PC-9 (cell line): ENCODE measurements at regions not wholly inside any gene's neighbourhood (a gene's known extent, or its start where the extent isn't known, plus 50 kb on each side); places are given as distances from the start of the nearest gene placed in this dataset.

Experiments used
- BruUV-seq: library from RNA; stranded (reverse); fragments of 400-500 nt; replicated peaks from 2 replicates; lab custom pipeline; 2021; lab: Mats Ljungman, UMichigan
- CTCF ChIA-PET: fragments of 300-600 bp; sonication (Branson Sonifier 250); formaldehyde crosslinking; loops from one replicate; lab custom pipeline; 2022; ENCODE audit warnings: antibody characterized with exemption; lab: Charles Lee
- POLR2A ChIA-PET: fragments of 300-600 bp; sonication (Branson Sonifier 250); formaldehyde crosslinking; loops from one replicate; lab custom pipeline; 2022; ENCODE audit warnings: antibody characterized with exemption; ENCODE audit not compliant: unreplicated experiment; lab: Charles Lee
- DNase-seq, 2 experiments: peaks; one replicate each; pipeline versions ENCODE4 v3.0.0 to v3.0.0-alpha.2; 2015 to 2022; ENCODE audit warnings: mixed read lengths in 1 of 2
- H2AFZ ChIP-seq: fragments of 200-600 bp; sonication (generic); 2 replicates; pipeline ENCODE4 v1.8.1; 2017; ENCODE audit warnings: antibody characterized with exemption
- H3F3A ChIP-seq: fragments of 200-600 bp; sonication (generic); 2 replicates; pipeline ENCODE4 v1.8.1; 2017; ENCODE audit warnings: antibody characterized with exemption, mild to moderate bottlenecking, low read depth; ENCODE audit not compliant: insufficient read depth
- H3K27ac ChIP-seq: fragments of 200-600 bp; sonication (generic); 2 replicates; pipeline ENCODE4 v1.6.1; 2016; ENCODE audit warnings: mixed run types
- H3K27me3 ChIP-seq: fragments of 200-600 bp; sonication (generic); 2 replicates; pipeline ENCODE4 v1.6.1; 2016; ENCODE audit warnings: low read depth, mixed run types; ENCODE audit not compliant: insufficient read depth
- H3K36me3 ChIP-seq: fragments of 200-600 bp; sonication (generic); 2 replicates; pipeline ENCODE4 v1.6.1; 2016; ENCODE audit warnings: low read depth, mixed run types
- H3K4me1 ChIP-seq: fragments of 200-600 bp; sonication (generic); replicated peaks from 2 replicates; pipeline ENCODE4 v1.6.1; 2016; ENCODE audit warnings: mixed run types; ENCODE audit not compliant: insufficient read depth
- H3K4me2 ChIP-seq: fragments of 200-600 bp; sonication (generic); 2 replicates; pipeline ENCODE4 v1.6.1; 2017; ENCODE audit warnings: mixed run types
- H3K4me3 ChIP-seq: fragments of 200-600 bp; sonication (generic); 2 replicates; pipeline ENCODE4 v1.6.1; 2016; ENCODE audit warnings: mixed run types
- H3K79me2 ChIP-seq: fragments of 200-600 bp; sonication (generic); 2 replicates; pipeline ENCODE4 v1.6.1; 2017; ENCODE audit warnings: low read depth, mixed run types
- H3K9me2 ChIP-seq: fragments of 200-600 bp; sonication (generic); 2 replicates; pipeline ENCODE4 v1.8.1; 2017; ENCODE audit warnings: mild to moderate bottlenecking; ENCODE audit not compliant: insufficient read depth
- H3K9me3 ChIP-seq: fragments of 200-600 bp; sonication (generic); 2 replicates; pipeline ENCODE4 v1.8.1; 2016; ENCODE audit warnings: low read depth; ENCODE audit not compliant: insufficient read depth
- H4K20me1 ChIP-seq: fragments of 200-600 bp; sonication (generic); 2 replicates; pipeline ENCODE4 v1.8.1; 2017; ENCODE audit not compliant: insufficient read depth
- EZH2 ChIP-seq: fragments of 200-600 bp; sonication (generic); IDR thresholded peaks from 2 replicates; pipeline ENCODE4 v1.8.0; 2017; ENCODE audit warnings: antibody characterized with exemption, low read depth
- intact Hi-C: fragments of 100-400 bp; cut with micrococcal nuclease; formaldehyde crosslinking; loops from one replicate; pipeline ENCODE4 v1.10.0; 2022; ENCODE audit not compliant: unreplicated experiment
- TF ChIP-seq, protein P1 (sequence below): fragments of 200-600 bp; sonication (generic); conservative IDR thresholded peaks from 2 replicates; pipeline ENCODE4 v1.6.1; 2017; ENCODE audit warnings: mixed run types, antibody characterized with exemption, mild to moderate bottlenecking, moderate library complexity

DNA sequence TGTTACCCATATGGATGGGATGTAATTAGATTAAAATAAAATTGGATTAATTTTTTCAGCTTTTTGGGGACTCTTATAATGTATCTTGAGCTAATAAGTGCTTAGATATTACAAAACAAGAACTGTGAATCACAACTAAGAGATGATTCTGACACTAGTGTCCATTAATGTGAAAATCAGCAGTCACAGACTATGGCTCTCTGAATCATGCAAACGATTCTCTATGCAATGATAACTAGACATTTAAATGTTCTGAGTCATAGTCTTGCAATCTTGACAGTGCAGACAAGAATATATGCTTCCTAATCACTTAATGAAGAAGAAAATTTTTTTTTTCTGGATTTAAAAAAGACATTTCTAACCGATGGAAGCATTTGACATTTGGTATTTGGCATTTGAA is 82.2 kb upstream of the OPRM1 start:
- no peaks in the 10 kb centered on the region for H3F3A ChIP-seq
- intact Hi-C loops = no loop called here
- H4K20me1 ChIP-seq = no peaks in the 10 kb centered on the region
- H3K79me2 ChIP-seq = no peaks in the 10 kb centered on the region
- no peaks in the 10 kb centered on the region for H3K9me3 ChIP-seq
- no peak overlapping the region for H3K4me2 ChIP-seq
- H2AFZ ChIP-seq = no peak overlapping the region
- CTCF ChIA-PET = no interaction called here
- no peaks in the 10 kb centered on the region for H3K4me1 ChIP-seq
- TF ChIP-seq EZH2 = no peak
- TF ChIP-seq, protein P1, sequence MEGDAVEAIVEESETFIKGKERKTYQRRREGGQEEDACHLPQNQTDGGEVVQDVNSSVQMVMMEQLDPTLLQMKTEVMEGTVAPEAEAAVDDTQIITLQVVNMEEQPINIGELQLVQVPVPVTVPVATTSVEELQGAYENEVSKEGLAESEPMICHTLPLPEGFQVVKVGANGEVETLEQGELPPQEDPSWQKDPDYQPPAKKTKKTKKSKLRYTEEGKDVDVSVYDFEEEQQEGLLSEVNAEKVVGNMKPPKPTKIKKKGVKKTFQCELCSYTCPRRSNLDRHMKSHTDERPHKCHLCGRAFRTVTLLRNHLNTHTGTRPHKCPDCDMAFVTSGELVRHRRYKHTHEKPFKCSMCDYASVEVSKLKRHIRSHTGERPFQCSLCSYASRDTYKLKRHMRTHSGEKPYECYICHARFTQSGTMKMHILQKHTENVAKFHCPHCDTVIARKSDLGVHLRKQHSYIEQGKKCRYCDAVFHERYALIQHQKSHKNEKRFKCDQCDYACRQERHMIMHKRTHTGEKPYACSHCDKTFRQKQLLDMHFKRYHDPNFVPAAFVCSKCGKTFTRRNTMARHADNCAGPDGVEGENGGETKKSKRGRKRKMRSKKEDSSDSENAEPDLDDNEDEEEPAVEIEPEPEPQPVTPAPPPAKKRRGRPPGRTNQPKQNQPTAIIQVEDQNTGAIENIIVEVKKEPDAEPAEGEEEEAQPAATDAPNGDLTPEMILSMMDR = no peak
- BruUV-seq = no TSS peak
- no peak for DNase-seq
- no peak overlapping the region for H3K4me3 ChIP-seq
- POLR2A ChIA-PET = no interaction called here
- no peaks in the 10 kb centered on the region for H3K36me3 ChIP-seq
- no peak overlapping the region for H3K27ac ChIP-seq
- H3K9me2 ChIP-seq = no peaks in the 10 kb centered on the region
- H3K27me3 ChIP-seq = no peaks in the 10 kb centered on the region

DNA sequence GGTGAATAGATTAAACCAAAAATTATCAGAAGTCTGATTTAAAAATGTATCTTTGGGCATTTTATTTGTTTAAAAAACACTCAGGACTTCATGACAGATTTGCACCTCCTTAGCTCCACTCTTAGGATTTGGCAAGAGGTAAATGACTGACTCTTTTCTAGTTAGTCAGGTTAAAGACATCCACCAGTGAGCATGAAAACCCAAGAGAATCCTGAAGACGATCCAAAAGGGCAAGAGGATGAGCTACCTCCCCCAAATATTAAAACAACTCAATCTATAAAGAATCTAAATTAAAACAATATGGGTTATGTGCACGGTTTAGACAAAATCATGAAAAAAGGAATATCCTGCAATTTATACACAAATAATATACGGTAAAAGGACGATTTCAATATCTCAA is 89.4 kb upstream of the OPRM1 start:
- H3K36me3 ChIP-seq = no peaks in the 10 kb centered on the region
- H3K27me3 ChIP-seq = no peaks in the 10 kb centered on the region
- no peaks in the 10 kb centered on the region for H4K20me1 ChIP-seq
- intact Hi-C loops = loop anchor here (10.0 kb wide), 1 partner anchor 915 kb away; no protein-coding TSS in a partner anchor
- H3K4me3 ChIP-seq = no peak overlapping the region
- no peak for TF ChIP-seq EZH2
- TF ChIP-seq, protein P1 = no peak
- no peak overlapping the region for H2AFZ ChIP-seq
- no TSS peak for BruUV-seq
- H3K9me3 ChIP-seq = no peaks in the 10 kb centered on the region
- H3K9me2 ChIP-seq = no peaks in the 10 kb centered on the region
- H3F3A ChIP-seq = no peaks in the 10 kb centered on the region
- ChIA-PET POLR2A (no interaction called here), CTCF (no interaction called here)
- no peaks in the 10 kb centered on the region for H3K79me2 ChIP-seq
- H3K4me2 ChIP-seq = no peak overlapping the region
- H3K4me1 ChIP-seq = no peaks in the 10 kb centered on the region
- no peak overlapping the region for H3K27ac ChIP-seq
- DNase-seq = no peak

DNA sequence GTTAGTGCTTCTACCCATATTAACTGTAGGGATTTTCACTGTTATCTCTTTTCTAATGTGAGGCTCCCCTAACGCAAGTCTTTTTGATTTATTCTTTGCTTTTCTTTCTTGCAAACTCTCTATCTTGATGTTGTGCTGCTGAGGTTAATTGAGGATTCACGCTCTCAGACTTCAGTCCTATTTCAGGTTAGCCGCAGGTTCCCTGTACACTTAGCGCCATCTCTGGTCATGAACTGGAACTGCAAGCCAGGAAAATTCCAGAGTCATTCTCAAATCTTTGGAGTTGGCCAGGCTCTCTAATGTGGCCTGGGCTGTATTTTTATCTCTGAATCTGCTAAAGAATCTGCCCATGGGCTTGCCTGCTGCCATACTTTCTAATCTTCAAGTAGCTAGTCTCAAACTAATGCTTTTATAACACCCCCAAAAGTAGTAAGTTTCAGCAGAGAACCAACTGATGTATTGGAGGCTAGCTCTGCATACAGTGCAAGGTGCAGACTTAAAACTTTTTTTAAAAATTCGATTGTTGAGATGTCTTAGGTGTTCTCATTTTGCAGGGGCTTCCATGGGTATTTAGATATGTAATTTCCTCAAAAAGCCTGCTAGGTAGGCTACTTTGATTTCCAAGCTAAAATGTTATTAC is 91.1 kb upstream of the OPRM1 start:
- no peak overlapping the region for H3K4me2 ChIP-seq
- H3K9me2 ChIP-seq = no peaks in the 10 kb centered on the region
- H3K36me3 ChIP-seq = no peaks in the 10 kb centered on the region
- ChIA-PET CTCF (no interaction called here), POLR2A (no interaction called here)
- H2AFZ ChIP-seq = no peak overlapping the region
- H3K4me3 ChIP-seq = no peak overlapping the region
- no peaks in the 10 kb centered on the region for H3K79me2 ChIP-seq
- no peaks in the 10 kb centered on the region for H4K20me1 ChIP-seq
- TF ChIP-seq, protein P1 = peak; percentile 89
- TF ChIP-seq EZH2 = no peak
- H3K4me1 ChIP-seq = no peaks in the 10 kb centered on the region
- H3K27ac ChIP-seq = no peak overlapping the region
- DNase-seq = peak in 1 of 2 experiments; percentile 10
- no peaks in the 10 kb centered on the region for H3F3A ChIP-seq
- no peaks in the 10 kb centered on the region for H3K9me3 ChIP-seq
- intact Hi-C loops = loop anchor here (10.0 kb wide), 1 partner anchor 913 kb away; no protein-coding TSS in a partner anchor
- no TSS peak for BruUV-seq
- H3K27me3 ChIP-seq = no peaks in the 10 kb centered on the region
